Daoy (cell line): ENCODE measurements at regions not wholly inside any gene's neighbourhood (a gene's known extent, or its start where the extent isn't known, plus 50 kb on each side); places are given as distances from the start of the nearest gene placed in this dataset.

Source experiments
- DNase-seq: peaks from one replicate; pipeline ENCODE4 v3.0.0-alpha.2; 2015; ENCODE audit warnings: low read depth

DNA sequence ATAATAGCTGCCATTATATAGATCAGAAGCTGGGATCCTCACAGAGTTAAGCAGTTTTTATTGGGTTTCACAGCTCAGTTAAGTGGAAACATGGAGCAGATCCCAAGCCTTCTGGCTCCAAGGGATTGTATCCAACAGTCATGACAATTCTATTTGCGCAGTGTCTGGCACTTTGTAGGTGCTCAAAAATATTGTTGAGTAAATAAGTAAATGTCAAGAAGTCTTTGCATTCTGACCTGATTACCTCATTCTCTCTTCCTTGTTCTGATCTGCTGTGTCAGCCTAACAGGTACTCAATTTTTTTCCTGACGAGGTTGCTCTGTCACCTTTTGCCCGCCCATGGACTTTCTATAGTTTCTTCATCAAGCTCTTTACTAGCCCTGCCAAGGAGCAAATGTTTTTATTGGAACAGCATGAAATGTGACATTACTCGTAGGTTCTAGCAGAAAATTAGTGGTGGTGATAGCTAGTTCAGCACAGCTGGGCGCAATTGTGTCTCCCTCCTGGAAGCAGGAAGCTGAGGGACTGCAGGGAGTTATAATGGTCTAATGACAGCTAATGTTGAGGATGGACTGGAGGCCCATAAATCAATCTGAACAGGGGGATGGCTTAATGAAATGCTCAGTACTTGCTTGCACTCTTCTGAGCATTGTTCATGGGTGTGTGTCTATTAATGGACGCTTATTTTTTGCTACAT, 680.2 kb downstream of the CCSER2 start:
- DNase-seq = no peak

DNA sequence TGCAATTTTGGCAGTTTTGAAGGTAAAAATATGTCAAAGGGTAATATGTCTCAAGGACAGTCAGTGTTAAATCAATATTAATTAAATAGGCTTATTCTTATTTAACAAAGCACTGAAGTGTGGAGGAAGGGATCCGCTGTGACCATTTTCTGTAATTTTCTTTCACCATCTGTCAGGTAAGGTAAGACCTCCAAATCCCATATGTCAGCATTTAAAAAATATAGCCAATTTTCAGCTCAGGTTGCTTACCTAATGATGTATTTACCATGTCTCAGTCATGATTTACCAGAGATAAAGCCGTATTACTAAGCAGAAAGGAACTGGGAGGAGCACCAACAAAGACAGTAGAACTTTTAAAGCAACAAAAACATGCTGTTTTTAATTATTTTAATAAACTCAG, 683.9 kb downstream of the CCSER2 start:
- no peak for DNase-seq

DNA sequence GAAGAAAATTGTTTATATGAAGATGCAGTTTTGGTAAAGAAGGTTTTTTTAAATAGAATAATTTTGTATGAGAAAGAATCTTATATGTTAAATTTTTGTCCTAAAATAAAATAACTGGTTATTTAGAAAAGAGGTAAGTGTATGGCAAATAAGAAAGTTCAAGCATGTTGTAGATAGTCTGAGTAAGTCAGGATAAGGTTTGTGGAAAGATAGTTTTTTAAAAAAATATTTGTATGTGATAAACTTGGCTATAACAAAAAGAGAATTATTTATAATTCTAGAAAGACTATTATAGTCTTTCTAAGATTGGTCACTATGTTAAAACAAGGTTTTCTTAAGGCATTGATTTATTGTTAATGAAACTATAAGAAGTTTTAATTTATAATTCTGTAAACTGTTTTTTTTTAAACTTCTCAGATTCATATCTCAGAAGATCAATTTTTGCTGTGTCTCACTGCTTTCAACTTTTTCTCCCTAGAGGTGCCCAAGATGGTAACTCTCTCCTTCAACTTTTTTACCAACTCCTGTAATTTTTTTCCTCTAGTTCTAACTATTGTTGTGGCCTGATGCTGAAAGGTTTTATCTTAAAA, 698.6 kb downstream of the CCSER2 start:
- DNase-seq = no peak

GRCh38 chr10:85032981-85033380, 704.6 kb downstream of the CCSER2 start:
- DNase-seq = no peak

GRCh38 chr10:85036661-85037060, 708.3 kb downstream of the CCSER2 start:
- no peak for DNase-seq

- DNase-seq = no peak
Measured at GRCh38 chr10:85039311-85039710, 710.9 kb downstream of the CCSER2 start.

- DNase-seq = no peak
Measured at GRCh38 chr10:85043207-85043606, 714.8 kb downstream of the CCSER2 start.

DNA sequence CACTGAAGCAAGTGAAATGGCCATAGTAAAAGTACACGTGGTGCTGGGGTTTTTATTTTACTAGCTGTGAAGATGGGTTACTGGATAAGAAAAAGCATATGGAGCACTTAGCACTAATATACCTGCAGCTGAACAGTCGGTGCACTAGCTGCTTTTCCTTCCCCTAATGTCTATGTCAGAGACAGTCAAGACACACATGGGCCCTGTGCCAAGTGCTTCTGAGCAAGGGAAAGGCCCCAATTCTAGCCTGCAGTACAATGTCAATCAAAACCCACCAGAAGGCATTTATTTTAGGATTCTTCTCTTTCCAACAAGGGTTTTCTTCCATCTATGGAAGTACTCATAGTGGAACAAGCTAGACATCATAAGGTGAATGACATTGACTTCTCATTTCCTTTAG, 716.7 kb downstream of the CCSER2 start:
- no peak for DNase-seq

DNA sequence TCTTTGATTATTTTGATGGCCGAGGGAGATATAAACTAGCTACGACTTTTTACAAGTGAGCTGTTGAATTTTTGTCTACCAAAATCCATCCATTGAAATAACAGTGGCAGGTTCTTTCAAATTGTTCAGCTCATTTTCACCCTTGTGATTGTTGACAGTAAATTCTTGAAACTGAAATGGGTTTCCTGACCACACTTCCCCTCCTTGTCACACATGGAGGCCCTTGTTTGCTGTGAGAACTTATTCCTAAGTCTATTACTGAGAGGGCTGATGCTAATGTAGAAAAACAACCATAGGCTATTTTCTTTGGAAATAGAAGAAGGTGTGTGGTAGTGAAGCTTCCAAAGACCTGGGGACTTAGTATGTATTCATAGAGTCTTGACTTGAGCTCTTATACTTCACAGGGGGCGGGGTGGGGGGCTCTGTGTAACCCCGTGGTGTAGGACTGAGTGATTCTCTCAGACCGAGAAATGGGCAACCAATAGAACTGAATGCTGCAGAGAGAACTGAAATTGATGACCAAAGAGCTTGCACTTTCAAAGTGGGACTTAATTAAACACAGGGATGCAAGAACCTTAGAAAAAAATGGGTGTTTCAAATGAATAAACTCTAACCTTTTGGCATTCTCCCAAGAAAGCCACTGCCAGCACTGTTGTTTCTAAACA, 718.9 kb downstream of the CCSER2 start:
- DNase-seq = no peak

DNA sequence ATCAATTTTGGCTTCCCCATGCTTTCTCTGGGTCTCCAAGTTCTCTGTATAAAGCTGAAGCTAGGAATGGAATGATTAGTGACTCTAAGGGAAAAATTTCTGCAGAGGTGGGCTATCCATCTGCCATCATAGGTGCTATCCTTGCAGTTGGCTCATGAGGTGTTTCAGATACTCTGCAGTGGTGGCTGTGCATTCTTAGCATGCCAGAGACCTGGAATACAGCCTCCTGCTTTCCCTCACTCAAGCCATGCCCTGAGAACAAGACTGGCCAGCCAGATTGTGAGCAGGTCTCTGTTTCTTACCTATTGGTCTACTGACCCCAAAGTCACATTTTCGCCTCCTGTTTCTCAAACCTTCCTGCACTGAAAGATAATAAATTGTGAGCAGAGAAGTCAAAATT, 719.6 kb downstream of the CCSER2 start:
- DNase-seq = no peak

- no peak for DNase-seq
Measured at GRCh38 chr10:85048644-85049043, 720.3 kb downstream of the CCSER2 start.

- no peak for DNase-seq
Measured at GRCh38 chr10:85060944-85061343, 732.6 kb downstream of the CCSER2 start.

GRCh38 chr10:85061401-85061800, 733.0 kb downstream of the CCSER2 start:
- DNase-seq = no peak

- no peak for DNase-seq
Measured at GRCh38 chr10:85067955-85068354, 739.6 kb downstream of the CCSER2 start.

- DNase-seq = no peak
Measured at GRCh38 chr10:85080934-85081333, 752.5 kb downstream of the CCSER2 start.

DNA sequence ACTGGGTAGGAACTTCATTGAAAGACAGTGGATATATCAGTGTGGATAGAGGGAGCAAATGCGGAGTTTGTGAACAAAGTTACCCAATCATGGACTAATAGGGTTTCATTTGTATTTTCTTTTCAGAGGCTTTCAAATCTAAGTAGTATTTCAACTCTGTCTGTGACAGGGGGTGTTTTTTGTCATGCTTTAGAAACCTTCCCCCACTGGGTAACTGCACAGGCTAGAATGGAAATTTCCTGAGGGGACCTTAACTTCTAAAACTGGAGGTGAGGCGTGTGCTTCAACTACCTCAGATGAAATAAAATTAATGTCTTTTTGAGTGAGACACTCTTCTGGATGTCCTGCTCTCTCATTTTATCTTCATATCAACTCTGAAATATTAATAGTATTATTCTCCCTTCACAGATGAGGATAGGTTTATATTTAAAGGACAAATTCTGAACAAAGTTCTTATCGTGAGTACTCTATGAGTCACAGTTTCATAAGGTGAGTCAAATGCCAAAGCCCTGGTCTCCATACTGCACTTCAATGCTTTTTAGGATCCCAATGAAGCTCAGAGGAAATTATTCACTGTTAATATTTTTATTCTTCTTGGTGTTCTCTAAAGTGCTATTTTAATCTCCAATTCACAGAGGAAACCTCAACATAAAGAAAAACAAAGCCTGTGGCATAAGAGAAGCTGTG, 770.6 kb downstream of the CCSER2 start:
- DNase-seq = no peak

DNA sequence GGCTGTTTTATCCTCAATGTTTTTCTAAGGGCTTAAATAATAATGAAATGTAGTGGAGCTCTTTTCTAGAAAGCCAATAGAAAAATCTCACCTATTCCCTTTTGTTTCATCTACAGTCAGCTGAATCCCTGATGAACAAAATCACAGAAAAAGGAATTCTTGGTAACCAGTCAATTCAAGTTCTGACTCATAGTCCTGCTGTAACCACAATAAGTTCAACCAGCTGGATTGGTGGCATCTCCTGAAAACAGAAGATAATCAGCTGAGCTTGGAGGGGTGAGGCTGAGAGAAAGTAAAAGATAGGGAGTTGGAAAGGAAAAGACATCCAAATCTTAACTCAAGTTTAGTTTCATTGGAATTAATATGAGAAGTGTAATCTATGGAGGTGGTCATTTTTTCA, 772.1 kb downstream of the CCSER2 start:
- no peak for DNase-seq

DNA sequence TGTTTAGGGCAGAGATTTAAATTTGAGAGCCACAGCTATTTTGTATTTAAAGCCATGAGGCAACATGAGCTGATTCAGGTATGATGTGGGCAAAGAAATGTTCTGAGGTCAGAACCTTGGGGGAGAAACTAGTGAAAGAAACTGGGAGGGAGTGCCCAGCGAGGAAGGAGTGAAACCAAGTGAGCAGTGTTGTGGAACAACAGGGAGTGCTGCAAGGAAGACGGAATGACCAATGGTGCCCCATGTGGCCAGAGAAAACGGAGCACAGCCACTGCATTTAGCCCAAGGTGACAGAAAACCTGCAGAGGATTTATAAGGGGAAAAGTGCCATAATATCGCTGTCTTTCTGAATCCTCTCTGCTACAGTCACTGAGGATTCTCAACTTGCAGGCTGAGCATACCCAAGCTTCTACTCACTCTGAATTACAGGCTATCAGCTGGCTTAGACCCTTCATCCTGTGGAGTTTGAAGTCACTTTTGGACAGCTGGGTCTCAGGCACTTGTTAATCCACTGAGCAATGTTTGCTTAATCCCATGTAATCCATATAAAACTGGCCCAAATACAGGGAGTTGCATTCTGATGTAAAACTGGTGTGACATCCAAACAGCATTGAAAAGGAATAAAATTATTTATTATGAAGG, 777.3 kb downstream of the CCSER2 start:
- DNase-seq = no peak

- DNase-seq = no peak
Measured at GRCh38 chr10:85111271-85111670, 782.9 kb downstream of the CCSER2 start.

GRCh38 chr10:85124603-85125051, 796.2 kb downstream of the CCSER2 start:
- no peak for DNase-seq

DNA sequence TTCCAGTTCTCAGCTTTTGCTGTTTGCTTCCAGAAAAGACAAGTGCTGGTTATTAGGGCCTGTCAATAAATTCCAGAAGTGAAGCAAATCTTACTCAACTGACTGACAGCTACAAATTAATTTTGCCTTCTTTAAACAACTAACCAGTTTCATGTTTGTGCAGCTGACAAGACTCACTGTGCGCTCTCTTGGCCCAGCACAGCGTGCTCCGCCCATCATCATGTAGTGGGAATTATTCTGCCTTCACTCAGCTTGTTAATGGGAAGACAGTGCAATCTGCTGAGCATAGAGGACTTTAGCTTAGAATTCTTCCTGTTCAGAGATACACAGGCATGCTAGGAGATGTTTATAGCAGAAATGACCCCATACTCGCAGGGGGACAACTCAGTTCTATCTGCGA, 808.9 kb downstream of the CCSER2 start:
- no peak for DNase-seq

DNA sequence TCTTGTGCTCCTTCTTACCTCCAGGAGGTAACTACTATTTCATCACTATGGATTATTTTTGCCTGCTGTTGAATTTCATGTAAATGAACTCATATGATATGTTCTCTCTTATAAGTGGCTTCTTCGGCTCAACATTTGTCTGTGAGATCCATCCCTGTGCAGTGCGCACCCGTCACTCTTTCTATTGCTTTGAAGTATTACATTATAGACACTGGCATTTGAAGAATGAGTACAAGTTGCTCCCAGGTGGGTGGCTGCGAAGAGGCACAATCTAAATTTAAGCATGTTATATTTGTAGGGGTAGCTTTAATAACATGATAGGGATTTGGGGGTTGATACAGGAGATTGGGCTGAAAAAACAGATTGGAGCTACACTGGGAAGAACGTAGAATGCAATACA, 809.7 kb downstream of the CCSER2 start:
- no peak for DNase-seq
